LoVo (cell line): ENCODE measurements at regions not wholly inside any gene's neighbourhood (a gene's known extent, or its start where the extent isn't known, plus 50 kb on each side); places are given as distances from the start of the nearest gene placed in this dataset.

Source experiments
- DNase-seq: peaks from one replicate; pipeline ENCODE4 v3.0.0-alpha.2; 2016; ENCODE audit warnings: low spot score

DNA sequence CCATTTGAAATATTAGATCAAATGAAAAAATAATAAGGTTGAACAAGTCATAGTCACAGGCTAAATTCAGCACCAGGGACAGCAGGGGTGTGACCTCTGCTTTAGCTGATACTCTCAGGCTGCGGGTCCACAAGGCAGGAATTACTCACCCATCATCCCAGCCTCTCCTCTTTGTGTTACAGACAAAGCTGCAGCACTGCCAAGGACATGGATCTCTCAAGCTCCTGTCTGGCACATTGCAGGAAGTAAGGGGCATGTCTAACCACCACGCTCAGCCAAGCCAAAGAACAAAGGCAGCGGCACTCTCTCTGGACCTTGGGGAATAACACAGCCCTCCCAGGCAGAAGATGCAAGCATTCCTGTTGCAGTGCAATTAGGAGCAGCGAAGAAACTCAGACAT is 783.8 kb downstream of the VRK1 start:
- DNase-seq: no peak

DNA sequence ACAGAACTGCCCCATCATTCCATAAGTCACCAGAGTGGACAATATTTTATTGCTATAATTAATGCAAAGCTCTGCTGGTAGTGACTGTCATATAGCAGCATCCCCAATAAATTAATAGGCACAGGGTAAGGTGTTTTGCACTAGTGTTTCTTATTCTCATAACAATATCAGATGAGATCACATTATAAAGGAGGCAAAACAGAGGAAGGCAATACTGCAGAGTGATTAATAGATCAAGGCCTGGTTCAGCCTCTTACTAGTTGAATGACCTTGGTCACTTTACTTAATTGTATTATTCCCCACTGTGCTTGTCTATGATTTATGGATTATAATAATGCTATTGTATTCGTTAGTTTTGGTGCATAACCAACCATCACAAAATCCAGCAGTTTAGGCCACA is 784.8 kb downstream of the VRK1 start:
- DNase-seq: no peak

DNA sequence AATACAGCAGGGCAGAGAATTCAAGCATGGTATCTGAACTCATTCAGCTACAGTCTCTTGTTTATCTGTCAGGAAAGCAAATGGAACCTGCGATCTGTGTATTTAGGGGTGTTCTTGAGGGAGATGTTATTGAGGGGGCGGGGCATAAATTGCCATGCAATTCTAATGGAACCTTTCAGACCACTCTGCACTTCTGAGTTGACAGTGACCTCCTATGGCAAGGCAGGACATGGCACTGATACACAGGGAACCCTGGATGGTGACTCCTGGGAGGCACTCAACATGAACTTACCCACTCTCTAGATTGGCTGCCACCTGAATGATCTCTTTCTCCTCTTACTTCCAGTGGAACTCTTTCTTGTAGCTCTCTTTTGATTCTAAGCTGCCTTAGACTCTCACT is 787.3 kb downstream of the VRK1 start:
- no peak for DNase-seq

DNA sequence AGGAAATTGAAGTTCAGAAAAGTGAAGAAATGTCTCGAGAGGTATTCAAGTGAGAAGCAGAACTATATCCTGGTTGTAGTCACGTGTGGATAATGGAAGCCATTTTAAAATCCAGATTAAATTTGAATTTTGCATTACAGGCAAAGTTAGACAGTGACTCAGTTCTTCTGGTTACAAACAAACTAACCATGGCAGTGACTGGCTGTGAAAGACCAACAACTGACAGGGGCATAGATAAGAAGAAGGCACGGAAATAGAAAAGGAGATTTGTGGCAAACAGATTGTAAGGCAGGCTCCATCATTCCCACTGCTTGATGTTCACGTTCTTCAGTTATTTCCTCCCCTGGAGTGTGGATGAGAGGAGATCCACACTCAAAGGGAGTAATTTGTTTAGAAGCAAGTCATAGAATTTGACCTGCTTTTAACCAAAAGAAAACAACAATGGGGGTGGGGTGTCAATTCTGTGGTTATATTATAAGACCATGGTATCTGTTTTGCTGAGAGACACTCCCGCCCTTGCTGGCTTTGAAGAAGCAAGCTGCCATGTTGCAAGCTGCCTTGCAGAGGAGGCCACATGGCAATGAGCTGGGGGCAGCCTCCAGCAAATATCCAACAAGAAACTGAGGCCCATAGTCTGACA is 795.3 kb downstream of the VRK1 start:
- no peak for DNase-seq

DNA sequence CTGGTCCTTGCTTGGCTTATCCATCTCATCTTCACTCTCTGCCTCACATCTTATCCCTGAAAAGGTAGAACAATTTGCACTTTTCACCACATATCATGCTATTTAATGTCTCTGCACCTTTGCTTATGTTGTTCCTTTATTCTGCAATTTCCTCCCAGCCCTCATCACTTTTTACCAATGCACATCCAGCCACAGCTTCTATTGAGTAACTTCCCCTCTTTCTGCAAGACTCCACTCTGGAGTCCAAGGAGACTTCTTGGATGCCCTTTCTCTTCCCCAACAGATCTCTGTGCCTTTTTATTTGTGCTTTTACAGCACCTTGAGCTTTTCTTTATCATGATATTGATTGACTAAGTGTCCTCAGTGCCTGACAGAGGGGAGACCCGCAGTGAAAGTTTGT is 797.1 kb downstream of the VRK1 start:
- DNase-seq: no peak

DNA sequence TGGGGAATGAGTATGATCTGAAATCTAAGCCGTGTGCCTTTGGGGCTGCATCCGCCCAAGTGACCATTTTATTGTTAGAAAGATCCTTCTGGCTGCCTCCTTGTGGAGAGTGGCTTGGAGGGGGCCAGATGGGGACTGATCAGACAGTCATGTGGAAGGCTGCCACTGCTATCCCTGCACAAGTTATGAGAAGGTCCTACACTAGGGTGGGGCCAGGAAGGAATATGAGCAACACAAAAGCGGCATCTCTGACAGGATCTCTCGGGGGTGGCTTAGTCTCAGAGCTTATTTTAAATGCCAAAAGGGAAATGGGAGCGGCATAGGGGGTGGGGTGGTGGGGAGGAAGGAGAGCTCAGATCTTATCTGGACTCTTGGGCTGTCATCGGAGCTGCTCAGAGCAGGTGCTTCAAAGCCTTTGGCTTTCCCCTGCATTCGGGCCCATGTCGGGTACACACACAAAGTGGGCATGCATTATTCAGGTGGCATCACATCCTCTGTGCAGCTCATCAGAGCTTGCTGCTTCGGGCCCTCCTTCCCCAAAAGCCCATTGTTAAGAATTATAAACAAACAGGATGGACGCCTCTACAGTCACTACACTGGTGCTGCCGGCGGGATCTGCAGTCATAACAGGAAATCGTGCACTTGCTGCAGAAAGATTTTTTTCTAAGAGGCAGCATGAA is 805.4 kb downstream of the VRK1 start:
- DNase-seq: no peak

DNA sequence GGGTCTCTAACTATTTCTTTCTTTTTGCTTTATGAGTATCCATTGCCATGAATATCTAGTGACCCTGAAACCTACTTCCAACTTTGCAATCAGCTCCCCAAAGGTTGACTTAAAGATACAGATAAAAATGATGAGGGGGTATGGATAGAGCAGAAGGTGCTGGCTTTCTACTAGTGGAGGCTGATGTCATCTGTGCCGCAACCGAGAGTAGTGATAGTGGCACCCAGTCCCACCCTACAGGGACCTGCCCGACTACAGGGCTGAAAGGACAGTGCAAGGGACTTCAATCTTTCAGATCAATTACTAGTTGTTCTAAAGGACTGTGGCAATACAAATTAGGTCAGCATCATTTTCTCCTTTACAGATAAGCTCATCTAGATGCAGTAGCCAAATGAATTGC is 806.0 kb downstream of the VRK1 start:
- no peak for DNase-seq

DNA sequence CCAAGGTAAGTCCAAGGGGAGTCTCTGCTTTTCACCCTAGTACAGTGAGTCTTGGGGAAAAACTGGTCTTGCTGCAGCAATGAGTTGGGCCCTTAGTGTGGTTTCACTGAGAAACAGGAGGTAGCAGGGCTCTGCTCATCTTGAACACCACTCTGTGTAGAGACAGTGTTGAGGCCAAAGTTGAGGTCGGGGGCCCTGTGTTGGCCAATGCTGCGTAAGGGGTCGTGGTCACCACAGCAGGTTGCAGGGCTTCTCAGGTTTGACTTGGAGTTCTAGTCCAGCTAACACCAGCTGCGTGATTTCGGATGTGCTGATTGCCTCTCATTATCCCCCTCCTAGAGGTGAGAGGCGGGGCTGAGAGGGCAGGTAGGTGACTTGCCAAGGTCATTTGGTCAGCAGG is 807.5 kb downstream of the VRK1 start:
- no peak for DNase-seq

DNA sequence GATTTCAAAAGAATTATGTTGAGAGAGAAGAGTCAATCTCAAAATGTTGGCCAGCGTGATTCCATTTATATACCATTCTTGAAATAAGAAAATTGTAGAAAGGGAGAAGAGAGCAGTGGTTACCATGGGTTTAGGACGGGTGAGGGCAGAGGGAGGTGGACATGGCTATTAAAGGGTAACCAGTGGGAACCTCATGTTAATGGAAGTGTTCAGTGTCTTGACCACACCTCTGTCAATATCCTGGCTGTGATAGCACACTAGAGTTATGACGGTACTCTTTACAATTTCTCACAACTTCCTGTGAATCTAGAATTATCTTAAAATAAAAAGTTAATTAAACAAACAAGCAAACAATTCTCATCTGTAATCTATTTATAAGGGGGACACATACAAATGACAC is 821.2 kb downstream of the VRK1 start:
- DNase-seq: no peak

DNA sequence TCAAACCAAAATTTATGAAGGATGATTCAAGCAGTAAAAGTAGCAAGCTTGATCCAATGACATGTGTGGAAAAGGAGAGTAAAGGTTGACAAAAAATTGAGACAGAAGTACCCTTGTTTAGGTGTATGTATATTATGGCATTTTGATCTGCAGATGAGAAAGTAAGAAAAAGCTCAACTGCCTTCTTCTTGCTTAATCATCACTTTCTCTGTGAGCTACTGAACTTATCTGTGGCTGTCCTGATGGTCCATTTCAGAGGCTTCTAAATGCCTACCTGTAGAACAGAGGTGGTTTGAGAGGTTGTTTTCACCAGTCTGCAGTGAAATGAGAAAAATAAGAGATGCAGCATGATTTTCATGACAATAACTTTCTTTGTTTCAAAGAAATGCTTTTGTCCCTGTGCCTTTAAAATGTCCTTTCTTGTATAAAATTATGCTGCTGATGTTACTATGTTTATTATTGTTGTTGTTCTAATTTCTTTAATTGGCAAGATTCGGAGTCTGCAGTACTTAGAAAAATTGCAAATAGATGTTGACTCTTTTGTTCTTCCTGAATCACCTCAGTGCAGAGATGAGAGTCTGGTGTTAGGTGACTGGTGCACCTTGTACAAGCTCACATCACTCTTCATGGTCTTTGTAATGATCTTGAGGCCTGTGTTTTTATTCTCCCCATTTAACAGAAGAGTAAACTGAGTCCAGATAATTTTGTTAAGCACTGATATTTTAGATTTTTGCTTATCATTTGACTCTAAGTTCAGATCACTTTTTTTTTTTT is 821.9 kb downstream of the VRK1 start:
- DNase-seq: no peak

DNA sequence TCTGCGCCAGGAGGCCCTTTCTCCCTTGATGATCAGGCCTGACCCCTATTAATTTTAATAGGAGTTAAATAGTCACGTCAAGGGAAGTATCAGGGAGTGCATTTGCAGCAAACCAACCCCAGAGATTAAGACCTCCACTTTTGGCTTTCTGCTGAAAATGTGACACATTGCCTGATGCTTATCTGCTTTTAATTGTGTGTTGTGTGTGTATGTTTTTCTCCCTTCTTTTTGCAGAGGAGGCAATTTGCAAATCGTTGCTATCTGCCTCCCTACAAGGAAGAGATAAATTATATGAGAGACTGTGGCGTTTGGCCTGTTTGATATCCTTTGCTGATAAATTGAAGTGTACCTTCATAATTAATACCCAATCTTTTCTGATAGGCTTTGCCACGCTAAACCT is 822.9 kb downstream of the VRK1 start:
- no peak for DNase-seq

DNA sequence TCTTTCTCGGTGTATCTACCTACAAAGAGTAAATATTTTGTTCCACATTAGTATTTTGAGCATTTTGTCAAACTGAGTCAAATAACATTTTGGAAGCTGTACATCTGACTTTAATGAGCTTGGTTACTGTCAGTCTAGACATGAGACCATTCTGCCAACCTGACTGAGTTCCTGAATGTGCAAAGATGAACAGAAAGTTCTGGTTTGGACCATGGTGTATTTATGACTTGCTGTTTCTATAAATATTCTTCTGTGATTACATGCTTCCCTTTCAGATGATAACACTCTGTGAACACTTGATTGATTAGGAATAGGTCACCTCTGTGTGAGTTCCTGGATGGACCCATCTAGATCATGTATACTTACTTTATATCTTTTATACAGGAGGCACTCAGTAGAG is 827.8 kb downstream of the VRK1 start:
- DNase-seq: no peak

DNA sequence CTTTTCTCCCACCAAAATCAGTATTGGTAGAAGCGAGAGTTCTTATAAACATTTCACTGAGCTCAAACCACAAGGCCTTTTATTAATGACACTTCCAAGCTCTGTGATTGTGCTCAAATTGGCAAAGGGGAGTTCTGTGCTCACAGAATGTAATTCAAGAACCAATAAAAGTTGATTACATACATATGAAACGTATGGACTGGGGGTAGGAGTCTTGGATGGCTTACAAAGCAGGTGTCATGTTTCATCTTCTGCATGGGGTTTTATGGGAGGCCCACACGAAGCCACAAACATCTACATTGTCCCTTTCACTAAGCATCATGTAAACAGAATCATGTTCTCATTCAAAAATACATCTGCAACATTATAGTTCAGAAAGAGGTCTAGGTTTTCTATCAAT is 828.3 kb downstream of the VRK1 start:
- DNase-seq: no peak

DNA sequence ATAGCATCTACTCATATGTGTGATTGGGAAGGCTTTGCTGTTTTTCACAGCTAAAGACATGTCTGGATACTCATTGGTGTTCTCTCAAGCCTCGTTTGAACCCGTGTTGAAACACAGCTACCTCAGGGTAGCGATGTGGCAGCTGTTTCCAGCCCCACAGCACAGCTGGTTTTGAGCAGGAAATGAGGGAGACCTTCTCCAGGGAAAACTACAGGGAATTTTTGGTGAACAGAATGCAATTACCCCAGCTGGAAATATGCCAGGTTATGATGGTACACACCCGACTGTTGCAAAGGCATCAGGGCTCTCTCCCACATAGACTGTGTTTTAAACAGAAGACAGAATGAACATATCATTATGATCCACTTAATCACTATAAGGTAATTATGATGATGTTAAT is 828.9 kb downstream of the VRK1 start:
- DNase-seq: no peak

DNA sequence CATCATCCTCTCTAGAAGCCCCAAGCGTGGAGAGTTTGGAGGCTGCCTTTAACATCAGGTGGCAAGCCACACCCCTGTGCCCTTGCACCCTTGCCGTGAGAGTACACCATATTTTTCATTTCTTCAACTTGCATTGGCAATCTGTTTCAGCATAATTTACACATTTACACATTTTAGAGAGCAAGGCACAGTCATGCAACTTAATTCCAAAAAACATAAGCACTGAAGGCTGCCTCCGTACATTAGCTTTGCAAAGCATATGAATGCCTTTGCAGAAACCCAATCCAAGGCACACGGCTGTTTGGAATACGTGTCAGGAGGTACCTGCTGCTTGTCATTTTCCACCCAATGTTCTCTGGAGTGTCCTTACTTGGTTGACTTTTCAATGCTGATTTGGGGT is 833.1 kb downstream of the VRK1 start:
- DNase-seq: no peak

DNA sequence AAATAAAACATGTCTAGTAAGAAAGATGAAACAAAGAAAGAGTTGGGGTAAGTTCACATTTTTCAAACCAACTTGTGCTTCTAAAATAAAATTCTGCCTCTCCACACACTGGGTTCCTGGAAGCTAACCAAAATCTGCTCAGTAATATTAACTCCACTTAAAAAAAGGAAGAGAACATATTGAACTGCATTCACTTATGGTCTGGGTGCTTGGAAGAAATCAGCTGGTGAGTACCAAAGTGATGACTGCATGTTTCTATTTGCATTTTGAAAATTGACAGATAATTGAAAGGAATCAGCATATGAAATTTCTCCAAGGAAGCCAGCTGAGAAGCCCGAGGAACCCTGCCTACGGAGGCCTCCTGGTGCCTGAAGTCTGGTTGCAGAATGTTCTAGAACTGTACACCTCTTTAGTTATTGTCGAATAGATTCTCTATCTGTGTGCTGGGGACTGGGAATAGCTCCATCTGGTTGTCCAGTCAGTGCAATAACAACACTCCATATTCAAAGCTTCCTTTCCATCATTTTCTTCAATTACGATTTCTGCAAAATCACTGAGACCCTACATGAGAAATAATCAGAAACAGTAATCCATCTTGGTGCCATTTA is 836.1 kb downstream of the VRK1 start:
- no peak for DNase-seq

DNA sequence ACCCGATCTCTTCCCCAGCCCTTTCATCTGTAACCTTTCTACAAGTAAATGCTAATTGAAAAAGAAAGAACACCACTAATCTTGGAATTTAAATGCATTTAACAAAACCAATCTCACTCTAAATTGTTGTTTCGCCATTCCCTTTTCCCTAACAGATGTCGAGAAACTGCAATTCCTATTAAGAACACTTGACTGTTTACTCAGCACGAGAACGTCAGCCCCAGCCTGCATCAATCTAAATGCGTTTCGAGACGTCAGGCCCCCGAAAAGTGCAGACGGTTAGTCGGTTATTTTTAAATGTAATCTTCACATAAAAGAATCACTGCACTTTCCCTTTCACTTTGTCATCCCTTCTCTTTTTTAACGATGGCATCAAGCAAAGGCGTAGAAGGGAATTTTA is 837.6 kb downstream of the VRK1 start:
- DNase-seq: no peak

DNA sequence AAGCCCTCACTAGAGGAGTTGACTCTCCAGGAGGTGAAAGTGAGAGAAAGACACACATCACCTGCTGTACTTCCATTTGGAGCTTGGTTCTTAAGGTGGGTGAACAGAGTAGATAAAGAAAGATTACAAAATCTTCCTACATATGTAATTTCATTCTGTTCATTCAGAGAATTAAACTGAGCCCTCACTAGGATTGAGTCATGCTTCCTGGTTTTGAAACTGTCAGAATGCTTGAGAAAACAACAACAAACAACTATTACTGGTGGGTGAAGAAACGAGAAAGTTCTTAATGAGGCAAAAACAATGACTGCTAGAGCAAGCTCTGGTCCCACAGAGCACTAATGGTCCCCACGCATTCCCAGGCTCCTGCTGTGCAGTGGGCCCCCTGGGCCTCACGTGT is 841.7 kb downstream of the VRK1 start:
- no peak for DNase-seq

DNA sequence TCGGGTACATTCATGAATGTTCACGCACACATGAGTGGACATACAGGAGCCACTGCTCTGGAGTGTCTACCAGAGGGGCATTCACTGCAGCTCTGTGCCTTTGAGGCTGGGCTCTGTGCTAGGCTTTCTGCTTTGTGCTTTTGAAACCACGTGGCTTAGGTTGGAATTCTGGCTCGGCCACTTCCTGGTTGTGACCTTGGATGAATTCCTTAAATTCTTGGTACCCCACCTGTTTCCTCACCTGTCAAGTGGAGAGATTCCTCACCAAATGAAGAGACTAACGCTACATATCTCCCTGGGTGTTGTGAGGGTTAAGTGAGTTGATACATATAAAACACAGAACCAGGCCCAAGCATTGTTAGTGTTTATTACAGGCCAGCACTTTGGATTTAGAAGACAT is 842.8 kb downstream of the VRK1 start:
- DNase-seq: no peak

DNA sequence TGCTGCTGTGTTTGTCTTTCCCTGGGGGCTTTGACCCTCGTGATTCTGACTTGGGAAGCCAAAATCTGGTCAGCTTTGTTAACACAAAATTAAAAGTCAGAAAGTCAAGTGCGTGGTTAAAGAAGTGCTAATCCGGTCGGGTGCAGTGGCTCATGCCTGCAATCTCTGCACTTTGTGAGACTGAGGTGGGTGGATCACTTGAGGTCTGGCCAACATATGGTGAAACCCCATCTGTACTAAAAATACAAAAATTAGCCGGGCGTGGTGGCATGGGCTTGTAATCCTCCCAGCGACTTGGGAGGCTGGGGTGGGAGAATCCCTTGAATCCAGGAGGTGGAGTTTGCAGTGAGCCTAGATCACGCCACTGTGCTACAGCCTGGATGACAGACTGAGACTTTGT is 844.6 kb downstream of the VRK1 start:
- DNase-seq: no peak

DNA sequence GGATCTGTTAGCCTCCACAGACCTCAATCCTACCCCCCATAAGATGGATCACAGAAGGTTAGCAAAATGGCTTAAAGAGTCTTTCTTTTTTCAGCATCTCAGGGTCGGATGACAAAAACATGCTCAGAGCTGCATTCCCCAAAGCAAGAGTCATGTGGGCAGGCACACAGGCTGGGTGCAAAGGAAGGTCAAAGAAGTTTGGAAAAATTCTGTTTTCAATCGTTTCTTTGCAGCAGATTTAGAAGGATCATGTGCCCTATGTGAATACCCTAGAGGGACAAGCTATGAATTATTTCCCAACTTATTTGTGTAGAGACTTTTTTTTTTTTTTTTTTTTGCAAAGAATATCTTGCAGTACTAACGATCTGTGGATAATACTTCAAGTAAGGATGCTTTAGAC is 845.4 kb downstream of the VRK1 start:
- no peak for DNase-seq

DNA sequence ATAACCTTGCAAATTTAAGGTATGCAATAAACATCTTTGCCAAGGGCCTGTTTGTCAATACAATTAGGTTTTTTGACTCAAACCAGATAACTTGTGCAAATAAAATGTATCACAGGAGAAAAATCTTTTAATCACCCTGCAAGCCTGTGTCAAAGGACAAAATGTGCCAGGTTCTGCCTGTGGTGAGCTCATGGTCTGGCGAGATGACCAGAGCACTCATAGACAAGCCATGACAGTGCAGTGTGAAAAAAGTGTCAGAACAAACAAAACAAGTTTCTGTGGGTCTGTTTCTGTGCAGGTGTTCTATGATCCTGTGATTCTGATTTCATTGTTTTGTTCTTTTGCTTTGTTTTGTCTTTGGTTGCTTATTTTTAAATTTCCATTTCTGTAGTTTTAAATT is 847.2 kb downstream of the VRK1 start:
- no peak for DNase-seq

DNA sequence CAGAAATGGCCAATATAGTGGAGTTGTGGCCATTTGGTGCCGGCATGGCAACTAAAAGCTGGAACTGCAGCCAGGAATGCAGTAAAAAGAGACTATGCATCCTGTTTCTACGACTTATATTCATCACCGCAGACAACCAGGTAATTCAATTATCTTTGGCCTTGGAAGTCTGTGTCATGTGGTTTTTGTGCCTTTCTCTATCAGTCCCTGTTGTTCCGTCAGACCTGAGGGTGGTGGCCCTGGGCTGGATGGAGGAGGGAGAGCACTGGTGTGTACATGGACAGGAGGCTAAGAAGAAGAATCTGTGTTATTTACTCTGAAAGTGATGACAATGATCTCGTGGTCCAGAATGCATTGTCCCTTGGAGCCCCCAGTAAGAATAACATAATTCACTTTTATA is 852.6 kb downstream of the VRK1 start:
- no peak for DNase-seq
